ENCODE measurements at regions not wholly inside any gene's neighbourhood (a gene's known extent, or its start where the extent isn't known, plus 50 kb on each side); places are given as distances from the start of the nearest gene placed in this dataset.

GRCh38 chr11:106463796-106464201 is 386.3 kb downstream of the AASDHPPT start:
- no peak overlapping the region for H3K4me3 ChIP-seq (replicated peaks in 1 of 3; ENCODE audit: low read depth in 2 of 3, low read length in 3 of 3)
- no peak overlapping the region for H3K4me2 ChIP-seq (replicated peaks; ENCODE audit: extremely low read depth, low read length, poor library complexity, severe bottlenecking)
- H3K79me2 ChIP-seq (ENCODE audit: insufficient read depth, low read length) = no peaks in the 10 kb centered on the region
- no peak overlapping the region for H3K4me3 Mint-ChIP-seq
- no peaks in the 10 kb centered on the region for H3K27me3 Mint-ChIP-seq (ENCODE audit: low read depth in 3 of 3)
- peaks cover 0 to 9% (median 3%) of the 10 kb centered on the region in 7 donors for H3K9me3 Mint-ChIP-seq
- H3K4me1 Mint-ChIP-seq = no peaks in the 10 kb centered on the region
- no peaks in the 10 kb centered on the region for H3K36me3 Mint-ChIP-seq
- no peaks in the 10 kb centered on the region for H3K36me3 ChIP-seq (replicated peaks in 1 of 2; ENCODE audit: control insufficient read depth in 1 of 2, insufficient read depth in 2 of 2, low read length in 2 of 2)
- intact Hi-C loops (cut with micrococcal nuclease) = no loop called here
- H3K9ac ChIP-seq (ENCODE audit: insufficient read depth, low read length, poor library complexity, severe bottlenecking) = no peak overlapping the region
- WGBS (ENCODE audit: insufficient coverage) = no CpG with 5 or more reads among the region's 4 CpGs
- H3K27me3 ChIP-seq (ENCODE audit: control insufficient read depth in 2 of 2, insufficient read depth in 2 of 2, low read length in 2 of 2) = no peaks in the 10 kb centered on the region
- no peaks in the 10 kb centered on the region for H3K4me1 ChIP-seq (ENCODE audit: control insufficient read depth in 1 of 2, insufficient read depth in 2 of 2, low read length in 2 of 2)
- TF ChIP-seq, protein P1, sequence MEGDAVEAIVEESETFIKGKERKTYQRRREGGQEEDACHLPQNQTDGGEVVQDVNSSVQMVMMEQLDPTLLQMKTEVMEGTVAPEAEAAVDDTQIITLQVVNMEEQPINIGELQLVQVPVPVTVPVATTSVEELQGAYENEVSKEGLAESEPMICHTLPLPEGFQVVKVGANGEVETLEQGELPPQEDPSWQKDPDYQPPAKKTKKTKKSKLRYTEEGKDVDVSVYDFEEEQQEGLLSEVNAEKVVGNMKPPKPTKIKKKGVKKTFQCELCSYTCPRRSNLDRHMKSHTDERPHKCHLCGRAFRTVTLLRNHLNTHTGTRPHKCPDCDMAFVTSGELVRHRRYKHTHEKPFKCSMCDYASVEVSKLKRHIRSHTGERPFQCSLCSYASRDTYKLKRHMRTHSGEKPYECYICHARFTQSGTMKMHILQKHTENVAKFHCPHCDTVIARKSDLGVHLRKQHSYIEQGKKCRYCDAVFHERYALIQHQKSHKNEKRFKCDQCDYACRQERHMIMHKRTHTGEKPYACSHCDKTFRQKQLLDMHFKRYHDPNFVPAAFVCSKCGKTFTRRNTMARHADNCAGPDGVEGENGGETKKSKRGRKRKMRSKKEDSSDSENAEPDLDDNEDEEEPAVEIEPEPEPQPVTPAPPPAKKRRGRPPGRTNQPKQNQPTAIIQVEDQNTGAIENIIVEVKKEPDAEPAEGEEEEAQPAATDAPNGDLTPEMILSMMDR (IDR thresholded peaks at IDR 0.05) = no peak
- DNase-seq = no peak
- peaks cover 4 to 16% of the 10 kb centered on the region in 2 donors for H3K9me3 ChIP-seq (replicated peaks in 1 of 2; ENCODE audit: control insufficient read depth in 1 of 2, insufficient read depth in 1 of 2, low read length in 2 of 2)
- no peaks in the 10 kb centered on the region for H4K20me1 ChIP-seq (ENCODE audit: insufficient read depth, low read length)
- H3K27ac ChIP-seq (ENCODE audit: low read depth in 1 of 2, low read length in 2 of 2) = no peak overlapping the region
- no peak overlapping the region for H2AFZ ChIP-seq (ENCODE audit: insufficient read depth, low read depth, low read length, poor library complexity, severe bottlenecking)
- H3K27ac Mint-ChIP-seq = no peak overlapping the region

DNA sequence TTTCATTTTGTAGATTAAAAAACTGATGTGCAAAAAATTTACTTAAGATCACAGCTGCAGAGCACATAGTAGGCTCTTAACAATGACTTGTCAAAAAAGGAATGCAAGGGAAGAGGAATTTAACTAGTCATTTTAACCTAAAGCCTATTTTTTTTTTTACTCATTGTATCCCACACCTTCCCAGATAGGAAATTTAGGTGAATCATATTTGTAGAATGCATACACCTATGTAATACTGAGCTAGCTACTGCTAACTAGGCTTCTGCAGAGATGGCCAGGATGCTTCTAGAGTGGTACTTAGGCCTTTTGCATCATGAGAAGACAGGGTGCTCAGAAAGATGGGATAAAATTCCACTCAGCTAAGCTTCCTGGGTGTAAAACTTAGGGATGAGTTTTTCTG is 387.3 kb downstream of the AASDHPPT start:
- Mint-ChIP-seq H3K27me3 (ENCODE audit: low read depth in 3 of 3) (no peaks in the 10 kb centered on the region), H3K9me3 (peaks cover 0 to 9% (median 3%) of the 10 kb centered on the region in 7 donors), H3K27ac (no peak overlapping the region), H3K4me1 (no peaks in the 10 kb centered on the region), H3K4me3 (no peak overlapping the region), H3K36me3 (no peaks in the 10 kb centered on the region)
- Histone ChIP-seq H4K20me1 (ENCODE audit: insufficient read depth, low read length) (no peaks in the 10 kb centered on the region), H3K79me2 (ENCODE audit: insufficient read depth, low read length) (no peaks in the 10 kb centered on the region), H3K4me2 (replicated peaks; ENCODE audit: extremely low read depth, low read length, poor library complexity, severe bottlenecking) (no peak overlapping the region), H3K36me3 (replicated peaks in 1 of 2; ENCODE audit: control insufficient read depth in 1 of 2, insufficient read depth in 2 of 2, low read length in 2 of 2) (no peaks in the 10 kb centered on the region), H3K27ac (ENCODE audit: low read depth in 1 of 2, low read length in 2 of 2) (no peak overlapping the region), H2AFZ (ENCODE audit: insufficient read depth, low read depth, low read length, poor library complexity, severe bottlenecking) (no peak overlapping the region), H3K27me3 (ENCODE audit: control insufficient read depth in 2 of 2, insufficient read depth in 2 of 2, low read length in 2 of 2) (no peaks in the 10 kb centered on the region), H3K4me3 (replicated peaks in 1 of 3; ENCODE audit: low read depth in 2 of 3, low read length in 3 of 3) (no peak overlapping the region), H3K9me3 (replicated peaks in 1 of 2; ENCODE audit: control insufficient read depth in 1 of 2, insufficient read depth in 1 of 2, low read length in 2 of 2) (peaks cover 5 to 16% of the 10 kb centered on the region in 2 donors), H3K9ac (ENCODE audit: insufficient read depth, low read length, poor library complexity, severe bottlenecking) (no peak overlapping the region), H3K4me1 (ENCODE audit: control insufficient read depth in 1 of 2, insufficient read depth in 2 of 2, low read length in 2 of 2) (no peaks in the 10 kb centered on the region)
- intact Hi-C loops (cut with micrococcal nuclease) = no loop called here
- no peak for DNase-seq
- TF ChIP-seq, protein P1 (IDR thresholded peaks at IDR 0.05) = no peak
